GM10266 (cell line): ENCODE measurements at regions not wholly inside any gene's neighbourhood (a gene's known extent, or its start where the extent isn't known, plus 50 kb on each side); places are given as distances from the start of the nearest gene placed in this dataset.

ENCODE experiments used
- DNase-seq: peaks from one replicate; pipeline ENCODE4 v3.0.0; 2012; ENCODE audit errors: extremely low spot score
- CTCF ChIP-seq: IDR thresholded peaks from 2 replicates; pipeline ENCODE4 v1.5.1; 2012; ENCODE audit warnings: mild to moderate bottlenecking, low read depth; ENCODE audit not compliant: control insufficient read depth, insufficient read depth; ENCODE audit errors: missing control alignments

- no peak for TF ChIP-seq CTCF
- DNase-seq = no peak
These were observed 150.2 kb downstream of the RAB11FIP2 start for GRCh38 chr10:117896517-117896916.

GRCh38 chr10:117899181-117899683, 147.5 kb downstream of the RAB11FIP2 start:
- no peak for TF ChIP-seq CTCF
- no peak for DNase-seq

- TF ChIP-seq CTCF = no peak
- DNase-seq = no peak
These were observed 146.5 kb downstream of the RAB11FIP2 start for GRCh38 chr10:117900280-117900679.

GRCh38 chr10:117903854-117904253, 142.9 kb downstream of the RAB11FIP2 start:
- TF ChIP-seq CTCF = no peak
- no peak for DNase-seq

- no peak for DNase-seq
- TF ChIP-seq CTCF = no peak
These were observed 141.3 kb downstream of the RAB11FIP2 start for GRCh38 chr10:117905404-117905803.

GRCh38 chr10:117911684-117912083, 135.1 kb downstream of the RAB11FIP2 start:
- no peak for TF ChIP-seq CTCF
- DNase-seq = no peak

GRCh38 chr10:117914334-117914733, 132.4 kb downstream of the RAB11FIP2 start:
- no peak for DNase-seq
- TF ChIP-seq CTCF = no peak
